ENCODE measurements at regions not wholly inside any gene's neighbourhood (a gene's known extent, or its start where the extent isn't known, plus 50 kb on each side); places are given as distances from the start of the nearest gene placed in this dataset.

DNA sequence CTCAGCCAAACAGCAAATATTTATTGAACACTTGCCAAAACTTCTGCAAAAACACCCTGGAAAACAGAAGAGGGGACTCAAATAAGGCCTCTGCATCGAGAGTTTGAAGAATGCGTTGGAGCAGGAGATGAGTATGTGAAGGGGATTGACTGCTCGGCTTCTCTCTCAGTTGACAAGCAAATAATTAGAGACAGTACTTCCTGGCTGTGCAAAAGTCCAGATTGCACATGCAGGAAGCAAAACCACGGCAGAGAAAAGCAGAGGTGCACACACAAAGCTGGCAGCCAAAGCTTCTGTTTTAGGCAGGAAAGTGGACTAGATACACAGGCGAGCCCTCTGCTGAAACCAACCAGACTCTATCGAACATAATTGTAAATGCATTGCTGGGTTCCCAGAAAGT is 343.6 kb upstream of the MGMT start:
- no peak for DNase-seq (ENCODE audit: low read depth)
- no peak overlapping the region for H3K4me3 ChIP-seq (replicated peaks; ENCODE audit: low read depth, low read length)
- TF ChIP-seq, protein P1, sequence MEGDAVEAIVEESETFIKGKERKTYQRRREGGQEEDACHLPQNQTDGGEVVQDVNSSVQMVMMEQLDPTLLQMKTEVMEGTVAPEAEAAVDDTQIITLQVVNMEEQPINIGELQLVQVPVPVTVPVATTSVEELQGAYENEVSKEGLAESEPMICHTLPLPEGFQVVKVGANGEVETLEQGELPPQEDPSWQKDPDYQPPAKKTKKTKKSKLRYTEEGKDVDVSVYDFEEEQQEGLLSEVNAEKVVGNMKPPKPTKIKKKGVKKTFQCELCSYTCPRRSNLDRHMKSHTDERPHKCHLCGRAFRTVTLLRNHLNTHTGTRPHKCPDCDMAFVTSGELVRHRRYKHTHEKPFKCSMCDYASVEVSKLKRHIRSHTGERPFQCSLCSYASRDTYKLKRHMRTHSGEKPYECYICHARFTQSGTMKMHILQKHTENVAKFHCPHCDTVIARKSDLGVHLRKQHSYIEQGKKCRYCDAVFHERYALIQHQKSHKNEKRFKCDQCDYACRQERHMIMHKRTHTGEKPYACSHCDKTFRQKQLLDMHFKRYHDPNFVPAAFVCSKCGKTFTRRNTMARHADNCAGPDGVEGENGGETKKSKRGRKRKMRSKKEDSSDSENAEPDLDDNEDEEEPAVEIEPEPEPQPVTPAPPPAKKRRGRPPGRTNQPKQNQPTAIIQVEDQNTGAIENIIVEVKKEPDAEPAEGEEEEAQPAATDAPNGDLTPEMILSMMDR (IDR thresholded peaks at IDR 0.05; ENCODE audit: low read length, missing control alignments) = no peak

DNA sequence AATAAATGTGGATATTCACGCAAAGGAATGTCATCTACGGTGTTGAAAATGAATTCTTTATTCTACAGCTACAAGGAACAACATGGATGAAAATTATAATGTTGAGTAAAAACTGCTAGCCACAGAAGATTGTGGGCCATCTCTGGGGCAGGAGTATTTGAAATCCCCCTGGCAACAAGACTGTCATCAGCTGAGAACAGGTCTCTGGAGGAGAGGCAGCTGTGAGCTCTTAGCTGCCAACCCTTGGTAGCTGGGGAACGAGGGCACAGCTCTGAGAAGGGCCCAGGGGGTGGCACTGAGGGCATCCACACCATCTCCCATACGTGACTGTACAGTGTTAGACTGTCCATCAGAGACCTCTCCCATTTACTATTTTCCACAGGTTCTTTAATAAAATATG is 340.1 kb upstream of the MGMT start:
- no peak for DNase-seq (ENCODE audit: low read depth)
- TF ChIP-seq, protein P1 (IDR thresholded peaks at IDR 0.05; ENCODE audit: low read length, missing control alignments) = no peak
- H3K4me3 ChIP-seq (replicated peaks; ENCODE audit: low read depth, low read length) = no peak overlapping the region

DNA sequence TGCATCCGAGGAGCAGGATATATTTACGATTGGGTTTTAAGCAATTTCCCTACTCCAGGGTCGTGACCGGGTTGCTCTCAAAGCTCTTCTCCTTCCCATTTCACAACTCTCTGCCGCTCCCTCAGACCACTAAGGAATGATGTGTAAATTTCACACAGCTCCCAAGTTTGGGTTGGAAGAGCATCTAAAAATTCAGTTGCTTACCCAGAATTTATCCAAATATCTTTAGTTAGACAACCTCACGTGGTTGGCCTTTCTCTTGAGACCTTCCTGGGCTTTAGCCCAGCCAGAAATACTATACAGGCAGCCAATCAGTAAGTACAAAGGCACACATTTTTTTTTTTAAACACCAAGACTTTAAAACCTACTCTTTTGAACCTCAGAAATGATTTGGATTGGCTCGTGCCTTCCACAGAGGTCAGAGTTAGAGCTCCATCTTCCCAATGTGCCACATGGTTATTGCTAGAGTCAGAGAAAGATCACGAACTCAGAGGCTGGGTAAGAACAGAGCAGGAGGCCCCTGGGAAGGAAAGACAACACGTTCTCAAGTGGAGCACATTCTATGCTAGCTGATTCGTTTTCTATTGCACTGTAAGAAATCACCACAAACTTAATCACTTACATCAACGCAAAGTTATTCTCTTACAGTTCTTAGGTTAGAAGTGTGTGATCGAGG is 335.4 kb upstream of the MGMT start:
- TF ChIP-seq, protein P1 (IDR thresholded peaks at IDR 0.05; ENCODE audit: low read length, missing control alignments) = no peak
- no peak for DNase-seq (ENCODE audit: low read depth)
- H3K4me3 ChIP-seq (replicated peaks; ENCODE audit: low read depth, low read length) = no peak overlapping the region

DNA sequence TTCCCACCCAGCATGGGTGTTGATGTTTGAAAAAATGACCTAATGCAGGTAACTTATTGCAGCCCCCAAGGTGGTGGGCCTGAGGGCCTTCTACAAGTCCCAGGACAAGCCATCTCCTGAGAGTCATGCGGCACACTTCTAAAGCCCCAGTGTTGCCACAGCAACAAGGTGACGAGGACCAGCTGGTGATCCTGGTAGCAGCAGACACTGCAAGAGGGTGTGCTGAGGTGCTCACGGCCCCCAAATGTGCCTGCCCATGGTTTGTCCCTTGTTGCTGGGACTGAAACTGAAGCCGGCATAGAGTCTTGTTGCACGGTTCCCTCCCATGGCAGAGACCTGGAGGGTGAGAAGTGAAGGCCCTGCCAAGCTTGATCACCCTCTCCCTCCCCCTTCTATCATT is 333.2 kb upstream of the MGMT start:
- no peak for DNase-seq (ENCODE audit: low read depth)
- TF ChIP-seq, protein P1 (IDR thresholded peaks at IDR 0.05; ENCODE audit: low read length, missing control alignments) = no peak
- H3K4me3 ChIP-seq (replicated peaks; ENCODE audit: low read depth, low read length) = no peak overlapping the region

DNA sequence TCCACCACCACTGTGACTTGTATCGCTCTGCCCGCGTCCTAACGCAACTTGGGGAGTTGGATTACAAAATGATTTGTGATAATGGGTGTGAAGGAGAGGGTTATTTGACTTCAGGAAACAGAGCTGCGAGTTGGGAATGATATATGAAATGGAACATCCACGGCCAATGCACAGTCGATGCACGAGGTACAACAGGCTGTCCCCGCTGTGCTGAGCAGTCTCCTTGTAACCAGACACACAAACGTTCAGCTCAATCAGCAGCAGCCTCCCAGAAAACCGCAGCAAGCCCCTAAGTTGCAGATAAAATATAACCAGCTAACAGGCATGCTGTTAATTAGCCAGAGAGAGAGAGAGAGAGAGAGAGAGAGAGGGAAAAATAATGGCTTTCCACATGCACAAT is 332.7 kb upstream of the MGMT start:
- DNase-seq (ENCODE audit: low read depth) = no peak
- no peak overlapping the region for H3K4me3 ChIP-seq (replicated peaks; ENCODE audit: low read depth, low read length)

DNA sequence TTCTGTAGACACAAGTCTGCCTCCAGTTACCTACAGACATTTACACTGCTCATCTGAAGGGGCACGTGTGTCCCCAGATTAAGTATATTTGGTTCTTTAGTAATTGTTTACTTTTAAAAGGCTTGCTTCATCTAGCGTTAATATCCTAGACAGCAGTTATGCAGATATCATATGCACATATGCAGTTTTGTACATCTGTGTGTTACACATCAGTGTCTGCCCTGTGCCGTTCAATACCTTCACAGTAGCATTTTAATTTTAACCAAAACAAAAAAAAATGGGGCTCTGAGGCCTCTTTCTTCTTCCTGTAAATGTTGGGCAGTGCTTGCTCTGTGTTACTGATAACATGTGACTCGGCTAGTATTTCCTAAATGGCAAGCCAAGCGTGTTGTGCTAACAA is 331.4 kb upstream of the MGMT start:
- TF ChIP-seq, protein P1 (IDR thresholded peaks at IDR 0.05; ENCODE audit: low read length, missing control alignments) = no peak
- no peak overlapping the region for H3K4me3 ChIP-seq (replicated peaks; ENCODE audit: low read depth, low read length)
- no peak for DNase-seq (ENCODE audit: low read depth)

More for the DNA sequence above, 332.7 kb upstream of the MGMT start:
- TF ChIP-seq, protein P1 (IDR thresholded peaks at IDR 0.05; ENCODE audit: low read length, missing control alignments) = no peak

DNA sequence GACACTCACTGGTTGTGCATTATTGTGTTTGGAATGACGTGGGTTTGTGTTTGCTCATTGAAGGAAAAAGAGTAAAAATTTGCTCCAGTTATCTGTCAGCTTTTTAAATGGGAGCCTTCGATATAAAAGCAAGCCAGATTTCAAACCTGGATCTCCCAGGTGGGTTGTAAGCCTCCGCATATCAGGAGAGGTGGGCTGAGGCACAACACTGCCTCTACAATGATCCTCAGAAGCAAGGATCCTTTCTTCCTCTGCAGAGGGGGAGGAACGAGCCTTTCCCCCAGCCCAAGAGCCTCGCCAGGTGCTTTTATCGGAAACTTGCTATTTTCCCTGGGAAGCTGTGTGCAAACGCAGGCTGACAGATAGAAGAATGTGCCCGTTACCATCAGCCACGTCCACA is 331.0 kb upstream of the MGMT start:
- H3K4me3 ChIP-seq (replicated peaks; ENCODE audit: low read depth, low read length) = no peak overlapping the region
- no peak for DNase-seq (ENCODE audit: low read depth)
- TF ChIP-seq, protein P1 (IDR thresholded peaks at IDR 0.05; ENCODE audit: low read length, missing control alignments) = no peak

Measured in fibroblast of pulmonary artery (primary cell).